H9 (cell line): ENCODE measurements at regions not wholly inside any gene's neighbourhood (a gene's known extent, or its start where the extent isn't known, plus 50 kb on each side); places are given as distances from the start of the nearest gene placed in this dataset.

Experiments
- DNase-seq: peaks from one replicate; pipeline ENCODE4 v3.0.0-alpha.2; 2017
- H2AFZ ChIP-seq: one replicate; pipeline ENCODE4 v1.6.1; 2013; ENCODE audit warnings: mild to moderate bottlenecking, low read length, control low read depth, moderate library complexity
- H2AK5ac ChIP-seq: 2 replicates; pipeline ENCODE4 v1.6.1; 2013; ENCODE audit warnings: low read length, control low read depth, mixed read lengths; ENCODE audit not compliant: insufficient read length
- H2BK120ac ChIP-seq: one replicate; pipeline ENCODE4 v1.6.1; 2013; ENCODE audit warnings: low read depth, mild to moderate bottlenecking, low read length, control low read depth, inconsistent platforms; ENCODE audit not compliant: poor library complexity, severe bottlenecking
- H2BK12ac ChIP-seq: 2 replicates; pipeline ENCODE4 v1.6.1; 2013; ENCODE audit warnings: low read length, control low read depth, mixed read lengths, low read depth; ENCODE audit not compliant: insufficient read length
- H2BK15ac ChIP-seq: 2 replicates; pipeline ENCODE4 v1.6.1; 2013; ENCODE audit warnings: low read depth, low read length, control low read depth
- H2BK20ac ChIP-seq: one replicate; pipeline ENCODE4 v1.6.1; 2013; ENCODE audit warnings: low read depth, mild to moderate bottlenecking, low read length, control low read depth, inconsistent platforms; ENCODE audit not compliant: poor library complexity, severe bottlenecking
- H2BK5ac ChIP-seq: 2 replicates; pipeline ENCODE4 v1.6.1; 2013; ENCODE audit warnings: low read length, control low read depth, mixed read lengths; ENCODE audit not compliant: insufficient read length
- H3K14ac ChIP-seq: 2 replicates; pipeline ENCODE4 v1.6.1; 2013; ENCODE audit warnings: low read length, control low read depth; ENCODE audit not compliant: insufficient read depth
- H3K18ac ChIP-seq: 2 replicates; pipeline ENCODE4 v1.6.1; 2013; ENCODE audit warnings: low read depth, mild to moderate bottlenecking, mixed read lengths, low read length, control low read depth; ENCODE audit not compliant: insufficient read length
- H3K23ac ChIP-seq: 2 replicates; pipeline ENCODE4 v1.6.1; 2013; ENCODE audit warnings: low read length, control low read depth, mixed read lengths, low read depth; ENCODE audit not compliant: insufficient read length
- H3K23me2 ChIP-seq: 2 replicates; pipeline ENCODE4 v1.6.1; 2013; ENCODE audit warnings: low read depth, mild to moderate bottlenecking, mixed read lengths, low read length, control low read depth; ENCODE audit not compliant: insufficient read length, poor library complexity, severe bottlenecking
- H3K27ac ChIP-seq: 2 replicates; pipeline ENCODE4 v1.5.1; 2013; ENCODE audit warnings: low read length, control low read depth, mixed read lengths, low read depth; ENCODE audit not compliant: insufficient read length
- H3K27me3 ChIP-seq: 2 replicates; pipeline ENCODE4 v1.6.1; 2013; ENCODE audit warnings: low read length, control low read depth, inconsistent platforms; ENCODE audit not compliant: insufficient read depth
- H3K4ac ChIP-seq: 2 replicates; pipeline ENCODE4 v1.6.1; 2013; ENCODE audit warnings: low read depth, mild to moderate bottlenecking, control low read depth, inconsistent platforms, low read length, moderate library complexity
- H3K4me1 ChIP-seq: 2 replicates; pipeline ENCODE4 v1.6.1; 2013; ENCODE audit warnings: low read length, control low read depth, inconsistent platforms; ENCODE audit not compliant: insufficient read depth
- H3K4me2 ChIP-seq: 2 replicates; pipeline ENCODE4 v1.6.1; 2013; ENCODE audit warnings: low read length, control low read depth, mixed read lengths; ENCODE audit not compliant: insufficient read length, insufficient read depth
- H3K56ac ChIP-seq: 2 replicates; pipeline ENCODE4 v1.6.1; 2013; ENCODE audit warnings: low read depth, mild to moderate bottlenecking, mixed read lengths, low read length, control low read depth; ENCODE audit not compliant: insufficient read length
- H3K79me1 ChIP-seq: 2 replicates; pipeline ENCODE4 v1.6.1; 2013; ENCODE audit warnings: low read depth, mild to moderate bottlenecking, moderate library complexity, low read length, control low read depth, inconsistent platforms; ENCODE audit not compliant: insufficient read depth, poor library complexity, severe bottlenecking
- H3K79me2 ChIP-seq: 2 replicates; pipeline ENCODE4 v1.6.1; 2013; ENCODE audit warnings: low read length, control low read depth, inconsistent platforms; ENCODE audit not compliant: insufficient read depth
- H3K9ac ChIP-seq: 2 replicates; pipeline ENCODE4 v1.6.1; 2013; ENCODE audit warnings: low read length, control low read depth, mixed read lengths; ENCODE audit not compliant: insufficient read length; ENCODE audit errors: extremely low read depth
- H3K9me3 ChIP-seq: one replicate; pipeline ENCODE4 v1.6.1; 2013; ENCODE audit warnings: low read depth, low read length, inconsistent platforms; ENCODE audit not compliant: control insufficient read depth
- H3T11ph ChIP-seq: one replicate; pipeline ENCODE4 v1.6.1; 2013; ENCODE audit warnings: mild to moderate bottlenecking, low read length, control low read depth, inconsistent platforms
- H4K20me1 ChIP-seq: one replicate; pipeline ENCODE4 v1.6.1; 2013; ENCODE audit not compliant: control insufficient read depth, insufficient read length, insufficient read depth
- H4K5ac ChIP-seq: 2 replicates; pipeline ENCODE4 v1.6.1; 2013; ENCODE audit warnings: low read depth, mild to moderate bottlenecking, mixed read lengths, low read length, control low read depth; ENCODE audit not compliant: insufficient read length
- H4K8ac ChIP-seq: replicated peaks from 2 replicates; pipeline ENCODE4 v1.6.1; 2013; ENCODE audit warnings: low read length, control low read depth, mixed read lengths, low read depth; ENCODE audit not compliant: insufficient read length
- H4K91ac ChIP-seq: 2 replicates; pipeline ENCODE4 v1.6.1; 2013; ENCODE audit warnings: low read depth, mild to moderate bottlenecking, moderate library complexity, mixed read lengths, low read length, control low read depth; ENCODE audit not compliant: insufficient read length
- H3K27ac Mint-ChIP-seq, 3 experiments: 2 replicates in 2 of 3; 3 replicates in 1 of 3; pipeline ENCODE4 v1.8.0; 2020 to 2021; ENCODE audit warnings: mixed read lengths in 3 of 3, mild to moderate bottlenecking in 1 of 3, moderate library complexity in 1 of 3
- H3K27me3 Mint-ChIP-seq: 2 replicates; pipeline ENCODE4 v1.8.0; 2021; ENCODE audit warnings: low read depth, mild to moderate bottlenecking, moderate library complexity, mixed read lengths
- H3K36me3 Mint-ChIP-seq, 3 experiments: 2 replicates in 2 of 3; 3 replicates in 1 of 3; pipeline ENCODE4 v1.8.0; 2020 to 2021; ENCODE audit warnings: low read depth in 3 of 3, mixed read lengths in 3 of 3; ENCODE audit not compliant: insufficient read depth in 1 of 3
- H3K4me1 Mint-ChIP-seq, 2 experiments: 2 replicates each; pipeline ENCODE4 v1.8.0; 2020; ENCODE audit warnings: mixed read lengths in 2 of 2
- H3K4me3 Mint-ChIP-seq, 2 experiments: 2 replicates in 1 of 2; 3 replicates in 1 of 2; pipeline ENCODE4 v1.8.0; 2020 to 2021; ENCODE audit warnings: mild to moderate bottlenecking in 2 of 2, mixed read lengths in 2 of 2, moderate library complexity in 1 of 2
- H3K9me3 Mint-ChIP-seq, 2 experiments: 2 replicates in 1 of 2; 3 replicates in 1 of 2; pipeline ENCODE4 v1.8.0; 2020; ENCODE audit warnings: mild to moderate bottlenecking in 2 of 2, mixed read lengths in 2 of 2, moderate library complexity in 1 of 2
- WGBS: extraction: QIAGEN DNeasy Blood & Tissue Kit; methylation state at CpG from one replicate; pipeline ENCODE4 v1.1.7; 2013; ENCODE audit warnings: missing lambda C conversion rate, low lambda C conversion rate, mixed read lengths; ENCODE audit not compliant: insufficient read length; ENCODE audit errors: extremely low coverage; 5-methylcytosine and 5-hydroxymethylcytosine counted together
- TF ChIP-seq, protein P1 (sequence below): fragments of 200-600 bp; sonication (generic); conservative IDR thresholded peaks from 3 replicates; pipeline ENCODE4 v1.8.0; 2021; ENCODE audit warnings: antibody characterized with exemption, mild to moderate bottlenecking

- H3K23me2 ChIP-seq = no peaks in the 10 kb centered on the region
- H2BK20ac ChIP-seq = no peak overlapping the region
- H3K27me3 ChIP-seq = no peaks in the 10 kb centered on the region
- no peak overlapping the region for H2AFZ ChIP-seq
- H2AK5ac ChIP-seq = no peak overlapping the region
- no peak overlapping the region for H3K4me2 ChIP-seq
- no peaks in the 10 kb centered on the region for H3K9me3 ChIP-seq
- no peaks in the 10 kb centered on the region for H4K20me1 ChIP-seq
- no peak overlapping the region for H2BK15ac ChIP-seq
- TF ChIP-seq, protein P1, sequence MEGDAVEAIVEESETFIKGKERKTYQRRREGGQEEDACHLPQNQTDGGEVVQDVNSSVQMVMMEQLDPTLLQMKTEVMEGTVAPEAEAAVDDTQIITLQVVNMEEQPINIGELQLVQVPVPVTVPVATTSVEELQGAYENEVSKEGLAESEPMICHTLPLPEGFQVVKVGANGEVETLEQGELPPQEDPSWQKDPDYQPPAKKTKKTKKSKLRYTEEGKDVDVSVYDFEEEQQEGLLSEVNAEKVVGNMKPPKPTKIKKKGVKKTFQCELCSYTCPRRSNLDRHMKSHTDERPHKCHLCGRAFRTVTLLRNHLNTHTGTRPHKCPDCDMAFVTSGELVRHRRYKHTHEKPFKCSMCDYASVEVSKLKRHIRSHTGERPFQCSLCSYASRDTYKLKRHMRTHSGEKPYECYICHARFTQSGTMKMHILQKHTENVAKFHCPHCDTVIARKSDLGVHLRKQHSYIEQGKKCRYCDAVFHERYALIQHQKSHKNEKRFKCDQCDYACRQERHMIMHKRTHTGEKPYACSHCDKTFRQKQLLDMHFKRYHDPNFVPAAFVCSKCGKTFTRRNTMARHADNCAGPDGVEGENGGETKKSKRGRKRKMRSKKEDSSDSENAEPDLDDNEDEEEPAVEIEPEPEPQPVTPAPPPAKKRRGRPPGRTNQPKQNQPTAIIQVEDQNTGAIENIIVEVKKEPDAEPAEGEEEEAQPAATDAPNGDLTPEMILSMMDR = no peak
- Mint-ChIP-seq H3K27me3 (no peaks in the 10 kb centered on the region), H3K36me3 (peaks cover 0 to 13% (median 3%) of the 10 kb centered on the region in 3 experiments; a peak in 6 of 7 replicates), H3K4me3 (no peak overlapping the region), H3K4me1 (no peaks in the 10 kb centered on the region), H3K9me3 (peaks cover 15 to 23% of the 10 kb centered on the region in 2 experiments), H3K27ac (no peak overlapping the region)
- H3K23ac ChIP-seq = no peak overlapping the region
- H2BK5ac ChIP-seq = no peak overlapping the region
- H3K18ac ChIP-seq = no peak overlapping the region
- H2BK12ac ChIP-seq = no peak overlapping the region
- no peaks in the 10 kb centered on the region for H3K79me1 ChIP-seq
- no peak overlapping the region for H3T11ph ChIP-seq
- H3K9ac ChIP-seq = no peak overlapping the region
- no peaks in the 10 kb centered on the region for H3K4me1 ChIP-seq
- no peak overlapping the region for H2BK120ac ChIP-seq
- no peak overlapping the region for H4K5ac ChIP-seq
- H3K4ac ChIP-seq = no peak overlapping the region
- no peaks in the 10 kb centered on the region for H3K79me2 ChIP-seq
- no peak for DNase-seq
- no peak overlapping the region for H3K56ac ChIP-seq
- no peak overlapping the region for H4K8ac ChIP-seq
- no peak overlapping the region for H3K27ac ChIP-seq
- WGBS = no CpG with 5 or more reads among the region's 4 CpGs
- H3K14ac ChIP-seq = no peak overlapping the region
- H4K91ac ChIP-seq = no peak overlapping the region
Observed at GRCh38 chr3:153266619-153267018, 104.6 kb downstream of the RAP2B start.
